MM.1S (cell line): ENCODE measurements at regions not wholly inside any gene's neighbourhood (a gene's known extent, or its start where the extent isn't known, plus 50 kb on each side); places are given as distances from the start of the nearest gene placed in this dataset.

Experiments used
- DNase-seq: peaks from one replicate; pipeline ENCODE4 v3.0.0-alpha.2; 2015
- H2AFZ ChIP-seq: fragments of 300-600 bp; sonication (generic); 2 replicates; pipeline ENCODE4 v1.6.0; 2016; ENCODE audit warnings: antibody characterized with exemption, low read length
- H3F3A ChIP-seq: fragments of 300-600 bp; sonication (generic); 2 replicates; pipeline ENCODE4 v1.6.1; 2016; ENCODE audit warnings: mild to moderate bottlenecking, antibody characterized with exemption, low read length, moderate library complexity, mixed read lengths; ENCODE audit not compliant: insufficient read depth
- H3K27ac ChIP-seq: fragments of 300-600 bp; sonication (generic); 2 replicates; pipeline ENCODE4 v1.5.1; 2016; ENCODE audit warnings: mild to moderate bottlenecking, low read length
- H3K27me3 ChIP-seq: fragments of 300-600 bp; sonication (generic); replicated peaks from 2 replicates; pipeline ENCODE4 v1.6.0; 2016; ENCODE audit warnings: low read length; ENCODE audit not compliant: insufficient read depth
- H3K36me3 ChIP-seq: fragments of 300-600 bp; sonication (generic); replicated peaks from 2 replicates; pipeline ENCODE4 v1.6.1; 2016; ENCODE audit warnings: mild to moderate bottlenecking, low read length, mixed read lengths; ENCODE audit not compliant: insufficient read depth
- H3K4me1 ChIP-seq: fragments of 300-600 bp; sonication (generic); 2 replicates; pipeline ENCODE4 v1.6.1; 2016; ENCODE audit warnings: low read length, mixed read lengths
- H3K4me2 ChIP-seq: fragments of 300-600 bp; sonication (generic); 2 replicates; pipeline ENCODE4 v1.6.0; 2016; ENCODE audit warnings: low read depth, low read length
- H3K4me3 ChIP-seq: fragments of 300-600 bp; sonication (generic); 2 replicates; pipeline ENCODE4 v1.5.1; 2016; ENCODE audit warnings: low read length, mixed read lengths
- H3K79me2 ChIP-seq: fragments of 300-600 bp; sonication (generic); 2 replicates; pipeline ENCODE4 v1.6.1; 2016; ENCODE audit warnings: mixed run types, low read length, mixed read lengths
- H3K9ac ChIP-seq: fragments of 300-600 bp; sonication (generic); 2 replicates; pipeline ENCODE4 v1.6.1; 2016; ENCODE audit warnings: low read length, mixed read lengths
- H3K9me2 ChIP-seq: fragments of 300-600 bp; sonication (generic); replicated peaks from 2 replicates; pipeline ENCODE4 v1.6.1; 2016; ENCODE audit warnings: mild to moderate bottlenecking, low read length, mixed read lengths; ENCODE audit not compliant: insufficient read depth
- H3K9me3 ChIP-seq: fragments of 300-600 bp; sonication (generic); replicated peaks from 2 replicates; pipeline ENCODE4 v1.6.1; 2016; ENCODE audit warnings: mild to moderate bottlenecking, low read length, mixed read lengths; ENCODE audit not compliant: insufficient read depth
- H4K20me1 ChIP-seq: fragments of 300-600 bp; sonication (generic); 2 replicates; pipeline ENCODE4 v1.6.1; 2016; ENCODE audit warnings: mild to moderate bottlenecking, low read length, moderate library complexity, mixed read lengths; ENCODE audit not compliant: insufficient read depth
- EZH2 ChIP-seq: fragments of 300-600 bp; sonication (generic); optimal IDR thresholded peaks from 2 replicates; pipeline ENCODE3; 2017; ENCODE audit warnings: low read depth, mild to moderate bottlenecking, antibody characterized with exemption, low read length, mixed read lengths
- EZH2phosphoT487 ChIP-seq: fragments of 300-600 bp; sonication (generic); IDR thresholded peaks from 2 replicates; pipeline ENCODE4 v1.6.1; 2018; ENCODE audit warnings: antibody characterized with exemption, low read length
- TF ChIP-seq, protein P1 (sequence below): fragments of 300-600 bp; sonication (generic); IDR thresholded peaks from 2 replicates; pipeline ENCODE4 v1.5.1; 2016; ENCODE audit warnings: antibody characterized with exemption, low read length, mixed read lengths

GRCh38 chr4:112840619-112841018, 203.7 kb downstream of the LARP7 start:
- H3K4me1 ChIP-seq, result peaks cover 10% of the 10 kb centered on the region; the same call in 1 of the 2 replicates

GRCh38 chr4:112842513-112842912, 205.6 kb downstream of the LARP7 start:
- H3K4me2 ChIP-seq, result no peak overlapping the region
- no peaks in the 10 kb centered on the region for H3K9me2 ChIP-seq
- no peaks in the 10 kb centered on the region for H3K9me3 ChIP-seq
- no peaks in the 10 kb centered on the region for H3K36me3 ChIP-seq
- H3K27me3 ChIP-seq, result no peaks in the 10 kb centered on the region
- H3F3A ChIP-seq, result 0 out of 2 replicates have a peak, but pooled peaks cover 6% of the 10 kb centered on the region
- no peaks in the 10 kb centered on the region for H3K79me2 ChIP-seq
- DNase-seq, result no peak
- H3K4me1 ChIP-seq, result peaks cover 15% of the 10 kb centered on the region; the same call in 1 of the 2 replicates
- TF ChIP-seq EZH2phosphoT487 (no peak), EZH2 (no peak)
- TF ChIP-seq, protein P1, sequence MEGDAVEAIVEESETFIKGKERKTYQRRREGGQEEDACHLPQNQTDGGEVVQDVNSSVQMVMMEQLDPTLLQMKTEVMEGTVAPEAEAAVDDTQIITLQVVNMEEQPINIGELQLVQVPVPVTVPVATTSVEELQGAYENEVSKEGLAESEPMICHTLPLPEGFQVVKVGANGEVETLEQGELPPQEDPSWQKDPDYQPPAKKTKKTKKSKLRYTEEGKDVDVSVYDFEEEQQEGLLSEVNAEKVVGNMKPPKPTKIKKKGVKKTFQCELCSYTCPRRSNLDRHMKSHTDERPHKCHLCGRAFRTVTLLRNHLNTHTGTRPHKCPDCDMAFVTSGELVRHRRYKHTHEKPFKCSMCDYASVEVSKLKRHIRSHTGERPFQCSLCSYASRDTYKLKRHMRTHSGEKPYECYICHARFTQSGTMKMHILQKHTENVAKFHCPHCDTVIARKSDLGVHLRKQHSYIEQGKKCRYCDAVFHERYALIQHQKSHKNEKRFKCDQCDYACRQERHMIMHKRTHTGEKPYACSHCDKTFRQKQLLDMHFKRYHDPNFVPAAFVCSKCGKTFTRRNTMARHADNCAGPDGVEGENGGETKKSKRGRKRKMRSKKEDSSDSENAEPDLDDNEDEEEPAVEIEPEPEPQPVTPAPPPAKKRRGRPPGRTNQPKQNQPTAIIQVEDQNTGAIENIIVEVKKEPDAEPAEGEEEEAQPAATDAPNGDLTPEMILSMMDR, result no peak
- no peak overlapping the region for H2AFZ ChIP-seq
- no peak overlapping the region for H3K9ac ChIP-seq
- H4K20me1 ChIP-seq, result no peaks in the 10 kb centered on the region
- no peak overlapping the region for H3K27ac ChIP-seq
- H3K4me3 ChIP-seq, result no peak overlapping the region

More at GRCh38 chr4:112840619-112841018, 203.7 kb downstream of the LARP7 start:
- no peak for DNase-seq
- Histone ChIP-seq H3K9ac (no peak overlapping the region), H3K79me2 (no peaks in the 10 kb centered on the region), H3K9me3 (no peaks in the 10 kb centered on the region), H2AFZ (no peak overlapping the region), H3K36me3 (no peaks in the 10 kb centered on the region), H3K27ac (peak overlapping the region; percentile 18; the same call in 1 of the 2 replicates), H3K9me2 (no peaks in the 10 kb centered on the region), H3K27me3 (no peaks in the 10 kb centered on the region), H4K20me1 (no peaks in the 10 kb centered on the region), H3K4me3 (no peak overlapping the region), H3F3A (0 out of 2 replicates have a peak, but pooled peaks cover 6% of the 10 kb centered on the region), H3K4me2 (peak overlapping the region; percentile 62; the same call in 1 of the 2 replicates)
- TF ChIP-seq EZH2phosphoT487 (no peak), EZH2 (no peak)
- TF ChIP-seq, protein P1, result no peak

- 0 out of 2 replicates have a peak, but pooled peaks cover 6% of the 10 kb centered on the region for H3F3A ChIP-seq
- H4K20me1 ChIP-seq, result no peaks in the 10 kb centered on the region
- no peak overlapping the region for H3K4me3 ChIP-seq
- H3K79me2 ChIP-seq, result no peaks in the 10 kb centered on the region
- DNase-seq, result no peak
- no peak overlapping the region for H3K4me2 ChIP-seq
- no peaks in the 10 kb centered on the region for H3K9me3 ChIP-seq
- H3K27me3 ChIP-seq, result no peaks in the 10 kb centered on the region
- peaks cover 14% of the 10 kb centered on the region; the same call in 1 of the 2 replicates for H3K4me1 ChIP-seq
- H3K9ac ChIP-seq, result no peak overlapping the region
- no peak overlapping the region for H2AFZ ChIP-seq
- no peak overlapping the region for H3K27ac ChIP-seq
- H3K9me2 ChIP-seq, result no peaks in the 10 kb centered on the region
- TF ChIP-seq EZH2phosphoT487, result no peak
- no peak for TF ChIP-seq EZH2
- TF ChIP-seq, protein P1, result no peak
- H3K36me3 ChIP-seq, result no peaks in the 10 kb centered on the region
These were observed 204.1 kb upstream of the ANK2 start for GRCh38 chr4:112845386-112845785.
